ENCODE measurements at regions not wholly inside any gene's neighbourhood (a gene's known extent, or its start where the extent isn't known, plus 50 kb on each side); places are given as distances from the start of the nearest gene placed in this dataset.

DNA sequence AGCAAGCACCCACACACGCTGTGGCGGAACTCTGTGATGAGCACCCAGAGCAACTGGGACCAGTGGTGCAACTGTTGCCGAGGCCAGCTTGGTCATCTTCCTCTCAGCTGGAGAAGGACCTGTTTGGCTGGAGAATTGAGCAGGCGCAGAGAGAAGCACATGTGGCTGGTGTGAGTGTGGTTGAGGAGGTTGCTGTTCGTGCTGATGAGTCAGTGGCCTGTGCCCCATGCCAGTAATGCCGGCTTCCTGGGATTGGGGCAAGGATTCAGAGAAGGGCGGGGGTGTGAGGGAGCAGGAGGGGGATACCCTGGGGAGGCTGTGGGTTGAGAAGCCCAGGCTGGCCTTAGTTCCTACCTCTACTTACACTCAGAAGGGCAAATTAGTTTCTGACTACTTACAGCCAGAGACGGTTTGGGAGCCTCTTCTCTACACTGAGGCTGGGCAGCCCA is 57.5 kb upstream of the EPS8L3 start:
- peak in 1 of 2 donors; percentile 84 for DNase-seq
- Histone ChIP-seq H3K4me3 (no peak overlapping the region), H3K4me1 (peaks cover 54 to 72% (median 65%) of the 10 kb centered on the region in 4 donors), H3K9me3 (no peaks in the 10 kb centered on the region), H3K27ac (peak overlapping the region; percentile 19 to 75 (median 52)), H3K27me3 (no peaks in the 10 kb centered on the region), H3K36me3 (no peaks in the 10 kb centered on the region)
- 61 to 75% methylated on average over 8 of the region's 8 CpGs for WGBS, 2 donors
- peak; percentile 56 to 83 for ATAC-seq (ENCODE audit: low FRiP score in 2 of 2)
- TF ChIP-seq POLR2AphosphoS5 (IDR thresholded peaks at IDR 0.05) (peak; percentile 50 to 63), EP300 (IDR thresholded peaks at IDR 0.05) (peak in 1 of 4 donors; percentile 38), POLR2A (IDR thresholded peaks at IDR 0.05) (no peak)
- TF ChIP-seq, protein P1, sequence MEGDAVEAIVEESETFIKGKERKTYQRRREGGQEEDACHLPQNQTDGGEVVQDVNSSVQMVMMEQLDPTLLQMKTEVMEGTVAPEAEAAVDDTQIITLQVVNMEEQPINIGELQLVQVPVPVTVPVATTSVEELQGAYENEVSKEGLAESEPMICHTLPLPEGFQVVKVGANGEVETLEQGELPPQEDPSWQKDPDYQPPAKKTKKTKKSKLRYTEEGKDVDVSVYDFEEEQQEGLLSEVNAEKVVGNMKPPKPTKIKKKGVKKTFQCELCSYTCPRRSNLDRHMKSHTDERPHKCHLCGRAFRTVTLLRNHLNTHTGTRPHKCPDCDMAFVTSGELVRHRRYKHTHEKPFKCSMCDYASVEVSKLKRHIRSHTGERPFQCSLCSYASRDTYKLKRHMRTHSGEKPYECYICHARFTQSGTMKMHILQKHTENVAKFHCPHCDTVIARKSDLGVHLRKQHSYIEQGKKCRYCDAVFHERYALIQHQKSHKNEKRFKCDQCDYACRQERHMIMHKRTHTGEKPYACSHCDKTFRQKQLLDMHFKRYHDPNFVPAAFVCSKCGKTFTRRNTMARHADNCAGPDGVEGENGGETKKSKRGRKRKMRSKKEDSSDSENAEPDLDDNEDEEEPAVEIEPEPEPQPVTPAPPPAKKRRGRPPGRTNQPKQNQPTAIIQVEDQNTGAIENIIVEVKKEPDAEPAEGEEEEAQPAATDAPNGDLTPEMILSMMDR (IDR thresholded peaks at IDR 0.05): no peak

DNA sequence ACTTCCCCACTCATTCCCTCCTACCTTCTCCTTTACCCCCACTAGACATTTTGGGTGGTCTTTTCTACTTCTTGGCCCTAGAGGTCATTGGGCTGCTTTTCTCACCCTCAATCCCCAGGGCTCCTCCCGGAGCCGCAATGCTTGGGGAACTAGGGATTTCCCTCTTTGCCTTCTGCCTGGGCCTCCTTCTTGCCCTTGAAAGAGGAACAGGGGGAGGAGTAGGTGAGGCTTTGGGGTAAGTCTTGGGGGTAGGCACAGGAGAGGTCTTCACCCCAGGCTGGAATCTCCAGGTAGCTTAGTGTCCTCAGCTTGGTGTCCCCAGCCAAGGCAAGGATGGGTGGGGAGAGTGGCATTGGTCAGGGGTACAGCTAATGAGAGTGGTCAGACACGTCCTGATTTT is 56.2 kb upstream of the EPS8L3 start:
- Histone ChIP-seq H3K27me3 (no peaks in the 10 kb centered on the region), H3K36me3 (no peaks in the 10 kb centered on the region), H3K9me3 (peaks cover 0 to 9% (median 2%) of the 10 kb centered on the region in 4 donors), H3K27ac (peak overlapping the region in 1 of 4 donors; percentile 66), H3K4me1 (peaks cover 48 to 68% (median 59%) of the 10 kb centered on the region in 4 donors), H3K4me3 (no peak overlapping the region)
- WGBS, 2 donors: 83 to 91% methylated on average over 3 of the region's 3 CpGs
- DNase-seq: no peak
- TF ChIP-seq, protein P1 (IDR thresholded peaks at IDR 0.05): no peak
- TF ChIP-seq EP300 (IDR thresholded peaks at IDR 0.05) (no peak), POLR2AphosphoS5 (IDR thresholded peaks at IDR 0.05) (no peak), POLR2A (IDR thresholded peaks at IDR 0.05) (no peak)
- ATAC-seq (ENCODE audit: low FRiP score in 2 of 2): no peak

DNA sequence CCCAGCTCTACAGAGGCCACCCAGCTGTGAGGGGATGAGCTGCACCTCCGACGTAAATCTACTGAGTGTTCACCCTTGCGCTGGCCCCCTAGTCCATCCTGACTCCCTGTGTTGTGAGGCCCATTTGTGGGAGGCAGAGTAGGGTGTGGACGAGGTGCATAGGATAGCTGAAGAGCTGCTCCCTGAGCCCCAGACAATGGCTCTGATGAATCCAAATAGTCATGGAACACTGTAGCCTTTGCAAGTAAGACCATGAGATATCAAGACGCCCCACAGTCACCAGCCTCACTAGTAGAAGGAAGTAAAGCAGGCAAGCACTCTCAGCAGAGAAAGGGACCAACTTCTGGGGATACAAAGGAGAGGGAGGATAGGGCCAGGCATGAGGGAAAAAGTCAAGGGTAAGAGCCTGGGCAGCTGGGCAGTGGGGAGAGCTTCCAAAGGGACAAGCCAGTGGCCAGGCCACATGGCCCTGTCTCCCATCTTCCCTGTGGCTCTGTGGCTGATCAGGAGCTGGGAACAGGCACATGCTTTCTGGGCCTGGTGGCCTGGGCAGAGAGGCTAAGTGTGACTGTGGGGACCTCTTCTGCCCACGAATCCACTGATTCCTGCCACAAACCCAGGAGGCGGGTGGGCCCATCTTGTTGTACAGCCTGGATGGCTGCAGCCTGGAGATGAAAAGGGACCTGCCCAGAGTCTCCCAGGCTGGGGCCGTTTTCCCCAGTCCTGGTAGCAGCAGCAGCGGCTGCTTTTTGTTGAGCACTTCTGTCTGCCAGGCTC is 55.5 kb upstream of the EPS8L3 start:
- peak in 1 of 2 donors; percentile 14 for DNase-seq
- H3K4me3 ChIP-seq: no peak overlapping the region
- no peaks in the 10 kb centered on the region for H3K27me3 ChIP-seq
- peak overlapping the region in 2 of 4 donors; percentile 66 to 68 for H3K27ac ChIP-seq
- H3K36me3 ChIP-seq: no peaks in the 10 kb centered on the region
- ATAC-seq (ENCODE audit: low FRiP score in 2 of 2): no peak
- TF ChIP-seq POLR2AphosphoS5 (IDR thresholded peaks at IDR 0.05): no peak
- TF ChIP-seq, protein P1 (IDR thresholded peaks at IDR 0.05): no peak
- TF ChIP-seq POLR2A (IDR thresholded peaks at IDR 0.05): no peak
- TF ChIP-seq EP300 (IDR thresholded peaks at IDR 0.05): no peak
- 90 to 91% methylated on average over 8 to 9 of the region's 9 CpGs for WGBS, 2 donors
- peaks cover 42 to 65% (median 53%) of the 10 kb centered on the region in 4 donors for H3K4me1 ChIP-seq
- peaks cover 0 to 9% (median 2%) of the 10 kb centered on the region in 4 donors for H3K9me3 ChIP-seq

DNA sequence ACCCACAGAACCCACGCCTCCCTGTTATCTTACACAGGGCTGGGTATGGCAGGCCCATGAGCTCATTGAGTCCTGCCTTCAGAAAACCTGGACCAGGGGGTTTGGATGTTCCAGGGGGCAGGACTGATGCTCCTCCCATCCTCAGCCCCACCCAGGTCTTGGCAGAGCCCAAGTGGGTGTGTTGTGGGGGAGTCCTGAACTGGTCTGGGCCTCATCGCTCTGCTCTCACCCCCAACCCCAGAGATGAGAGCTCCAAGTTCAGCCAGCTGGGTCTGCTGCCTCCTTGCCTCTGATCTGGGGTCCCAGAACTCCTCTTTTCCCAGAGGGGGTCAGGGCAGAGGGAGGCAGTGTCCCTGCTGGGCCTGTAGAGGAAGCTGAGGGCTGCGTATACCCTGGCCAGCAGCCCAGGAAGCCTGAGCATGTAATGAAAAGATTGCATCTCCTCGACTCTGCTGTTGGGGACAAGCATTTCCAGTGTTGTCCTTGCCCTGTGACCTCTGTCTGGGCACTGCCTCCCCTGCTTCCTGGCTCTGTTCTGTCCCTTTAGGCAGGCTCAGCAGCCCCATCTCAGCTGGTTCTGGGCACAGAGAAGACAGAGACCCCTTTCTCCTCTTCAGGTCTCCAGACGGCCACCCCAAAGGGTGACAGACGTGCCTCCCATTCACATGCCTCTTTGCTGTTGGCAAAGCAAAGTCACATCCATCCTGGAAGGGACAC is 54.7 kb upstream of the EPS8L3 start:
- no peak for TF ChIP-seq EP300 (IDR thresholded peaks at IDR 0.05)
- TF ChIP-seq, protein P1 (IDR thresholded peaks at IDR 0.05): peak in 1 of 6 experiments; percentile 14
- no peak for TF ChIP-seq POLR2A (IDR thresholded peaks at IDR 0.05)
- peak in 1 of 2 donors; percentile 26 for TF ChIP-seq POLR2AphosphoS5 (IDR thresholded peaks at IDR 0.05)
- WGBS, 2 donors: 75 to 76% methylated on average over 5 to 6 of the region's 6 CpGs
- Histone ChIP-seq H3K4me3 (no peak overlapping the region), H3K4me1 (peaks cover 34 to 58% (median 48%) of the 10 kb centered on the region in 4 donors), H3K9me3 (peaks cover 0 to 9% (median 2%) of the 10 kb centered on the region in 4 donors), H3K27me3 (no peaks in the 10 kb centered on the region), H3K36me3 (no peaks in the 10 kb centered on the region), H3K27ac (peak overlapping the region in 3 of 4 donors; percentile 52 to 68 (median 66))
- DNase-seq (no peak), ATAC-seq (ENCODE audit: low FRiP score in 2 of 2) (no peak)

Measured in upper lobe of left lung (tissue), 6 donors.